Activated gamma-delta T cell treated with Interleukin-2 at 50 U/mL for 16 hours (primary cell): ENCODE measurements at regions not wholly inside any gene's neighbourhood (a gene's known extent, or its start where the extent isn't known, plus 50 kb on each side); places are given as distances from the start of the nearest gene placed in this dataset.

Experiments used
- DNase-seq: peaks from one replicate; pipeline ENCODE4 v3.0.0-alpha.2; 2020

GRCh38 chr3:40827942-40828688 lies 303.4 kb downstream of the ZNF621 start:
- DNase-seq: no peak

- no peak for DNase-seq
Measured at GRCh38 chr3:40828741-40829415, 304.1 kb downstream of the ZNF621 start.

- DNase-seq: no peak
Measured at GRCh38 chr3:40829876-40830275, 305.1 kb downstream of the ZNF621 start.

- no peak for DNase-seq
Measured at GRCh38 chr3:40837300-40837699, 312.5 kb downstream of the ZNF621 start.

GRCh38 chr3:40841131-40841530 lies 316.4 kb downstream of the ZNF621 start:
- DNase-seq: no peak

- no peak for DNase-seq
Measured at GRCh38 chr3:40841570-40842109, 316.9 kb downstream of the ZNF621 start.

GRCh38 chr3:40842714-40843113 lies 318.0 kb downstream of the ZNF621 start:
- no peak for DNase-seq

- no peak for DNase-seq
Measured at GRCh38 chr3:40843208-40843624, 318.5 kb downstream of the ZNF621 start.

GRCh38 chr3:40843851-40844548 lies 319.2 kb downstream of the ZNF621 start:
- no peak for DNase-seq

GRCh38 chr3:40844896-40845295 lies 320.1 kb downstream of the ZNF621 start:
- DNase-seq: no peak

- no peak for DNase-seq
Measured at GRCh38 chr3:40845447-40845846, 320.7 kb downstream of the ZNF621 start.

- no peak for DNase-seq
Measured at GRCh38 chr3:40845916-40846315, 321.2 kb downstream of the ZNF621 start.

- no peak for DNase-seq
Measured at GRCh38 chr3:40846451-40846850, 321.7 kb downstream of the ZNF621 start.

GRCh38 chr3:40847551-40847992 lies 322.8 kb downstream of the ZNF621 start:
- DNase-seq: no peak

- DNase-seq: no peak
Measured at GRCh38 chr3:40848421-40848820, 323.7 kb downstream of the ZNF621 start.

GRCh38 chr3:40850861-40851260 lies 326.1 kb downstream of the ZNF621 start:
- DNase-seq: no peak

GRCh38 chr3:40851836-40852235 lies 327.1 kb downstream of the ZNF621 start:
- DNase-seq: no peak

- DNase-seq: no peak
Measured at GRCh38 chr3:40852712-40853111, 328.0 kb downstream of the ZNF621 start.

- DNase-seq: no peak
Measured at GRCh38 chr3:40853474-40853873, 328.7 kb downstream of the ZNF621 start.

- DNase-seq: no peak
Measured at GRCh38 chr3:40855871-40856270, 331.1 kb downstream of the ZNF621 start.

GRCh38 chr3:40858364-40859115 lies 333.8 kb downstream of the ZNF621 start:
- DNase-seq: no peak

GRCh38 chr3:40862946-40863345 lies 336.4 kb upstream of the CTNNB1 start:
- DNase-seq: no peak
